Kidney tubule cell (primary cell): ENCODE measurements at regions not wholly inside any gene's neighbourhood (a gene's known extent, or its start where the extent isn't known, plus 50 kb on each side); places are given as distances from the start of the nearest gene placed in this dataset.
"Not testable (repeated sequence)": the region's sequence is repeated elsewhere in the genome, so short reads cannot be mapped to it uniquely, and the experiment has no call there.

ENCODE experiments used
- DNase-seq: peaks from one replicate; pipeline ENCODE4 v3.0.0-alpha.2; 2018; ENCODE audit warnings: low spot score

- no peak for DNase-seq
Measured at GRCh38 chr6:8831366-8832152, 396.2 kb upstream of the SLC35B3 start.

GRCh38 chr6:8830794-8831193 lies 395.4 kb upstream of the SLC35B3 start:
- no peak for DNase-seq

GRCh38 chr6:8829796-8830195 lies 394.5 kb upstream of the SLC35B3 start:
- no peak for DNase-seq

- no peak for DNase-seq
Measured at GRCh38 chr6:8829296-8829695, 394.0 kb upstream of the SLC35B3 start.

- no peak for DNase-seq
Measured at GRCh38 chr6:8828376-8828775, 393.0 kb upstream of the SLC35B3 start.

GRCh38 chr6:8825726-8826125 lies 390.4 kb upstream of the SLC35B3 start:
- no peak for DNase-seq

GRCh38 chr6:8821981-8822381 lies 386.6 kb upstream of the SLC35B3 start:
- no peak for DNase-seq

GRCh38 chr6:8820313-8820712 lies 385.0 kb upstream of the SLC35B3 start:
- no peak for DNase-seq

GRCh38 chr6:8819446-8819845 lies 384.1 kb upstream of the SLC35B3 start:
- DNase-seq, result no peak

GRCh38 chr6:8814440-8815000 lies 379.2 kb upstream of the SLC35B3 start:
- DNase-seq, result no peak

GRCh38 chr6:8810325-8810724 lies 375.0 kb upstream of the SLC35B3 start:
- no peak for DNase-seq

- DNase-seq, result no peak
Measured at GRCh38 chr6:8809662-8810061, 374.3 kb upstream of the SLC35B3 start.

GRCh38 chr6:8803181-8803760 lies 367.9 kb upstream of the SLC35B3 start:
- no peak for DNase-seq

GRCh38 chr6:8802397-8802796 lies 367.1 kb upstream of the SLC35B3 start:
- not testable (repeated sequence) for DNase-seq

GRCh38 chr6:8794420-8794819 lies 359.1 kb upstream of the SLC35B3 start:
- DNase-seq, result no peak

GRCh38 chr6:8789878-8790277 lies 354.5 kb upstream of the SLC35B3 start:
- DNase-seq, result no peak

- no peak for DNase-seq
Measured at GRCh38 chr6:8785223-8785622, 349.9 kb upstream of the SLC35B3 start.

- no peak for DNase-seq
Measured at GRCh38 chr6:8783191-8783590, 347.8 kb upstream of the SLC35B3 start.

- no peak for DNase-seq
Measured at GRCh38 chr6:8780653-8781052, 345.3 kb upstream of the SLC35B3 start.

GRCh38 chr6:8764733-8765132 lies 329.4 kb upstream of the SLC35B3 start:
- DNase-seq, result no peak

GRCh38 chr6:8760951-8761350 lies 325.6 kb upstream of the SLC35B3 start:
- DNase-seq, result no peak

- DNase-seq, result no peak
Measured at GRCh38 chr6:8758412-8758811, 323.1 kb upstream of the SLC35B3 start.

- no peak for DNase-seq
Measured at GRCh38 chr6:8750627-8751026, 315.3 kb upstream of the SLC35B3 start.

- no peak for DNase-seq
Measured at GRCh38 chr6:8749465-8749864, 314.1 kb upstream of the SLC35B3 start.
